Transverse colon (tissue), 4 donors: ENCODE measurements at regions not wholly inside any gene's neighbourhood (a gene's known extent, or its start where the extent isn't known, plus 50 kb on each side); places are given as distances from the start of the nearest gene placed in this dataset.

Source experiments
- DNase-seq: peaks from one replicate; pipeline ENCODE4 v3.0.0-alpha.2; 2019
- H3K27ac ChIP-seq, 4 donors: fragments of 200-600 bp; sonication (generic); 2 replicates each; pipeline ENCODE4 v1.5.1; 2016 to 2018; ENCODE audit warnings: inconsistent platforms in 4 of 4
- H3K27me3 ChIP-seq: fragments of 200-600 bp; sonication (generic); 2 replicates; pipeline ENCODE4 v1.5.1; 2017; ENCODE audit warnings: inconsistent platforms
- H3K36me3 ChIP-seq, 4 donors: fragments of 200-600 bp; sonication (generic); 2 replicates each; pipeline ENCODE4 v1.5.1; 2017 to 2019; ENCODE audit warnings: inconsistent platforms in 4 of 4
- H3K4me1 ChIP-seq, 4 donors: fragments of 200-600 bp; sonication (generic); 2 replicates each; pipeline ENCODE4 v1.5.1; 2017 to 2020; ENCODE audit warnings: inconsistent platforms in 4 of 4
- H3K4me3 ChIP-seq, 4 donors: fragments of 200-600 bp; sonication (generic); 1 replicate in 1 of 4; 2 replicates in 3 of 4; pipeline versions ENCODE4 v1.5.1 to v1.6.1; 2017 to 2019; ENCODE audit warnings: inconsistent platforms in 4 of 4
- H3K9me3 ChIP-seq, 2 donors: fragments of 200-600 bp; sonication (generic); 2 replicates each; pipeline ENCODE4 v1.5.1; 2017 to 2019; ENCODE audit warnings: inconsistent platforms in 2 of 2
- EP300 ChIP-seq: sonication (generic); formaldehyde crosslinking; IDR thresholded peaks from one replicate; pipeline ENCODE4 v1.6.1; 2017; ENCODE audit warnings: antibody characterized with exemption, low read depth
- POLR2A ChIP-seq: fragments of 450-650 bp; IDR thresholded peaks from one replicate; pipeline ENCODE4 v1.6.1; 2016; ENCODE audit warnings: antibody characterized with exemption, mild to moderate bottlenecking, moderate library complexity
- POLR2AphosphoS5 ChIP-seq, 3 donors: sonication (generic); formaldehyde crosslinking; IDR thresholded peaks; one replicate each; pipeline ENCODE4 v1.6.1; 2016; ENCODE audit warnings: antibody characterized with exemption in 3 of 3
- WGBS, 2 donors: methylation state at CpG; one replicate each; pipeline ENCODE4 v1.1.5; 2018; ENCODE audit warnings: low coverage in 1 of 2; 5-methylcytosine and 5-hydroxymethylcytosine counted together
- in situ Hi-C, 4 donors: fragments of 200-750 bp; cut with MboI; loops; one replicate each; pipeline versions ENCODE4 v1.15.0 to v1.15.1; 2017; ENCODE audit warnings: low sequenced_read_pairs in 3 of 4, low pct_ligation_motif_present in 1 of 4, low pct_unique_long_range_greater_than_20kb in 1 of 4
- intact Hi-C: fragments of 100-400 bp; cut with DNase I; formaldehyde crosslinking; loops from one replicate; pipeline ENCODE4 v1.15.1; 2023; ENCODE audit warnings: low total_unique reads
- TF ChIP-seq, protein P1 (sequence below), 5 experiments: fragments of 200-600 bp in 3 of 5; fragments of 450-650 bp in 2 of 5; sonication (generic) in 3 of 5; IDR thresholded peaks; 1 replicate in 2 of 5; 2 replicates in 3 of 5; pipeline ENCODE4 v1.5.1; 2016 to 2017; ENCODE audit warnings: antibody characterized with exemption in 5 of 5, inconsistent platforms in 3 of 5, mild to moderate bottlenecking in 2 of 5, moderate library complexity in 1 of 5

- intact Hi-C loops = no loop called here
- TF ChIP-seq EP300 (no peak), POLR2A (no peak), POLR2AphosphoS5 (IDR thresholded peaks at IDR 0.05) (no peak)
- TF ChIP-seq, protein P1, sequence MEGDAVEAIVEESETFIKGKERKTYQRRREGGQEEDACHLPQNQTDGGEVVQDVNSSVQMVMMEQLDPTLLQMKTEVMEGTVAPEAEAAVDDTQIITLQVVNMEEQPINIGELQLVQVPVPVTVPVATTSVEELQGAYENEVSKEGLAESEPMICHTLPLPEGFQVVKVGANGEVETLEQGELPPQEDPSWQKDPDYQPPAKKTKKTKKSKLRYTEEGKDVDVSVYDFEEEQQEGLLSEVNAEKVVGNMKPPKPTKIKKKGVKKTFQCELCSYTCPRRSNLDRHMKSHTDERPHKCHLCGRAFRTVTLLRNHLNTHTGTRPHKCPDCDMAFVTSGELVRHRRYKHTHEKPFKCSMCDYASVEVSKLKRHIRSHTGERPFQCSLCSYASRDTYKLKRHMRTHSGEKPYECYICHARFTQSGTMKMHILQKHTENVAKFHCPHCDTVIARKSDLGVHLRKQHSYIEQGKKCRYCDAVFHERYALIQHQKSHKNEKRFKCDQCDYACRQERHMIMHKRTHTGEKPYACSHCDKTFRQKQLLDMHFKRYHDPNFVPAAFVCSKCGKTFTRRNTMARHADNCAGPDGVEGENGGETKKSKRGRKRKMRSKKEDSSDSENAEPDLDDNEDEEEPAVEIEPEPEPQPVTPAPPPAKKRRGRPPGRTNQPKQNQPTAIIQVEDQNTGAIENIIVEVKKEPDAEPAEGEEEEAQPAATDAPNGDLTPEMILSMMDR (IDR thresholded peaks at IDR 0.05) = no peak
- no peaks in the 10 kb centered on the region for H3K27me3 ChIP-seq
- no peak overlapping the region for H3K4me3 ChIP-seq
- H3K4me1 ChIP-seq = peaks cover 0 to 9% (median 0%) of the 10 kb centered on the region in 4 donors
- DNase-seq = no peak
- H3K36me3 ChIP-seq = no peaks in the 10 kb centered on the region
- no peak overlapping the region for H3K27ac ChIP-seq
- 93 to 96% methylated on average over 4 of the region's 4 CpGs for WGBS, 2 donors
- in situ Hi-C loops = no loop called here
- no peaks in the 10 kb centered on the region for H3K9me3 ChIP-seq
Observed at GRCh38 chr4:56264873-56265272, 122.4 kb downstream of the AASDH start.

- TF ChIP-seq EP300 (no peak), POLR2A (no peak), POLR2AphosphoS5 (IDR thresholded peaks at IDR 0.05) (no peak)
- TF ChIP-seq, protein P1 (IDR thresholded peaks at IDR 0.05) = no peak
- WGBS, 2 donors = 73 to 75% methylated on average over 5 to 6 of the region's 6 CpGs
- intact Hi-C loops = no loop called here
- DNase-seq = no peak
- Histone ChIP-seq H3K4me1 (no peaks in the 10 kb centered on the region), H3K27me3 (no peaks in the 10 kb centered on the region), H3K36me3 (no peaks in the 10 kb centered on the region), H3K4me3 (no peak overlapping the region), H3K27ac (no peak overlapping the region), H3K9me3 (no peaks in the 10 kb centered on the region)
- in situ Hi-C loops = no loop called here
Observed at GRCh38 chr4:56261027-56261426, 126.3 kb downstream of the AASDH start.

GRCh38 chr4:56260320-56260719 is 127.0 kb downstream of the AASDH start:
- TF ChIP-seq, protein P1 (IDR thresholded peaks at IDR 0.05) = no peak
- TF ChIP-seq POLR2AphosphoS5 (IDR thresholded peaks at IDR 0.05) = no peak
- no peak for TF ChIP-seq POLR2A
- no peak for TF ChIP-seq EP300

GRCh38 chr4:56259655-56260054 is 127.6 kb downstream of the AASDH start:
- intact Hi-C loops (no loop called here), in situ Hi-C loops (no loop called here)
- no peaks in the 10 kb centered on the region for H3K36me3 ChIP-seq
- TF ChIP-seq EP300 (no peak), POLR2A (no peak), POLR2AphosphoS5 (IDR thresholded peaks at IDR 0.05) (no peak)
- TF ChIP-seq, protein P1 (IDR thresholded peaks at IDR 0.05) = no peak
- whole genome bisulfite sequencing, 2 donors = 93 to 95% methylated on average over 2 of the region's 2 CpGs
- no peak overlapping the region for H3K4me3 ChIP-seq
- no peaks in the 10 kb centered on the region for H3K9me3 ChIP-seq
- H3K4me1 ChIP-seq = no peaks in the 10 kb centered on the region
- H3K27ac ChIP-seq = no peak overlapping the region
- H3K27me3 ChIP-seq = no peaks in the 10 kb centered on the region
- DNase-seq = no peak

More at GRCh38 chr4:56260320-56260719, 127.0 kb downstream of the AASDH start:
- Histone ChIP-seq H3K4me3 (no peak overlapping the region), H3K9me3 (no peaks in the 10 kb centered on the region), H3K4me1 (no peaks in the 10 kb centered on the region), H3K27me3 (no peaks in the 10 kb centered on the region), H3K36me3 (no peaks in the 10 kb centered on the region), H3K27ac (no peak overlapping the region)
- intact Hi-C loops = no loop called here
- in situ Hi-C loops = no loop called here
- 59 to 69% methylated on average over 4 of the region's 4 CpGs for WGBS, 2 donors
- no peak for DNase-seq
